HG03520 (cell line): ENCODE measurements at regions not wholly inside any gene's neighbourhood (a gene's known extent, or its start where the extent isn't known, plus 50 kb on each side); places are given as distances from the start of the nearest gene placed in this dataset.

Source experiments
- ATAC-seq: cut with Tn5 transposase; IDR thresholded peaks from one replicate; pipeline ENCODE4 v1.9.1; 2021; ENCODE audit warnings: mild to moderate bottlenecking, moderate library complexity; ENCODE audit not compliant: unreplicated experiment

DNA sequence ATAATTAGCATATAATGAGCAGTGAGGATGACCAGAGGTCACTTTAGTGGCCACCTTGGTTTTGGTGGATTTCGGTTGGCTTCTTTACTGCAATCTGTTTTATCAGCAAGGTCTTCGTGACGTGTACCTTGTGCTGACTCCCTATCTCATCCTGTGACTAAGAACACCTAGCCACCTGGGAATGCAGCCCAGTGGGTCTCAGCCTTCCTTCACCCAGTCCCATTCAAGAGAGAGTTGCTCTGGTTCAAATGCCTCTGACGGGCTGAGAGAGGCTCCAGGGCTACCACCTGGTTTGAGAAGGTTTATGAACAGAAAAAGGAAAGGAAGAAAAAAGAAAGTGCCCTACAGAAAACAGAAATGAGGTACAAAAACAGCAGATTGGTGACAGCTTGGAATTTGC lies 738.7 kb downstream of the SOCS6 start:
- ATAC-seq: no peak

DNA sequence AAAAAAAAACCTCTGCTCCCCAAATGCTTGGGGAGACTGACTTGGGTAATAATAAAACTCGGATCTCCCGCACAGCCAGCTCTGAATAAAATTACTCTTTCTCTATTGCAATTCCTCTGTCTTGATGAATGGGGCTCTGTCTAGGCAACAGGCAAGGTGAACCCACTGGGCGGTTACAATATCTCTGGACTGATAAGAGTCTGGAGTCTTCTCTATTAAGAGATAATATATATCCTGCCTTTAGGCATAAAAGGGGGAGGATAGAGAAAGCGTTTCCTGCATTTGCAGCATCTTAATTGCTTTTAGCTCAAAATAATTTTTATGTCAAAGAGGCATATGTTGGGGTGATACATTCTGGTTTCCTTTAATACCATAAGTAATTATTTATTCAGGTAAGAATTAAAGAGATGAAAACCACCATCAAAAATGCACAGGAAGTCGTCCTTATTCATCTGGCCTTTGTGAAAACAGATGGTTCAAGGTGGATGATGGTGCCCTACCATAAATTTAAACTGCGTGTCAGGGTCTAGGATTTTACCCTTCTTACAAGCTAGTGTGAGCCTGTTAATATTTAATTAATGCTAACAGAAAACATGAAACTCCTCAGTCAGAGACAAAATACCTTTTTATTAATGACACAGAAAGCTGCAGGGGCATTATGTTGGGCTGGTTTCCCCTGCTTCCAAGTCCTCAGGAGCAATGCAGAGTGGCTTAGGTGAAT lies 736.8 kb downstream of the SOCS6 start:
- no peak for ATAC-seq

DNA sequence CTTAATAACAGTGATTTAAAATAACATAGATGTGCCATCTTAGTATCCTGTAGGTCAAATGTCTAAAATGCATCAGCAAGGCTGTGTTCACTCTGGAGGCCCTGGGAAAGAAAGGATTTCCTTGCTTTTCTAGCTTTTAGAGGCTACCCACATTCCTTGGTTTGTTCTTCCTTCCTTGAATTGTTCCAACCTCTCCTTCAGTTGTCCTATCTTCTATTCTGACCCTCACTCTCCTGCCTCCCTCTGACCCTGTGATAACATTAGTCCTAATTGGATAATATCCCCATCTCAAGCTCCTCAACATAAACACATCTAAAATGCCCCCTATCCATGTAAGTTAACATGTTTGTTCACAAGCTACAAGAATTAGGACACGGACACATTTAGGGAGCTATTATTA lies 733.5 kb downstream of the SOCS6 start:
- no peak for ATAC-seq

GRCh38 chr18:71021030-71021362 lies 732.2 kb downstream of the SOCS6 start:
- ATAC-seq: no peak

- ATAC-seq: no peak
These were observed 731.6 kb downstream of the SOCS6 start for GRCh38 chr18:71020342-71021029.

DNA sequence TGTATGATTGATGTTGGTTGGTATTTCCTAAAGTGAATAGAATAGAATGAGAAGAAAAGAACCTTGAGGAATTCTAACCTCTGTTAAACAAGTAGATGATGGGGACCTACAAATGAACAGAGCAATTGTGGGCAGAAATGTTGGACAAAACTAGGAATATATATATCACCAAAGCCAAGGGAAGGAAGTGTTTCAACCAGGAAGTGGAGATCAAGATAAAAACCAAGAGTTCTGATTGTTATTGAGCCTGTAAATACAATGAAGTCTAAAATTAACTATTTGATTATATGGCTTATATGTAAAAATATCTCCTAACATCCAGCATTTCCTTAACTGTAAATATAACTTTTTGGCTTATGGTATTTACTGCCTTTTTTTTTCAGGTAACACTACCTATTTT lies 730.0 kb downstream of the SOCS6 start:
- no peak for ATAC-seq

- no peak for ATAC-seq
These were observed 723.9 kb downstream of the SOCS6 start for GRCh38 chr18:71012789-71013188.

- no peak for ATAC-seq
These were observed 722.5 kb downstream of the SOCS6 start for GRCh38 chr18:71011389-71011788.

DNA sequence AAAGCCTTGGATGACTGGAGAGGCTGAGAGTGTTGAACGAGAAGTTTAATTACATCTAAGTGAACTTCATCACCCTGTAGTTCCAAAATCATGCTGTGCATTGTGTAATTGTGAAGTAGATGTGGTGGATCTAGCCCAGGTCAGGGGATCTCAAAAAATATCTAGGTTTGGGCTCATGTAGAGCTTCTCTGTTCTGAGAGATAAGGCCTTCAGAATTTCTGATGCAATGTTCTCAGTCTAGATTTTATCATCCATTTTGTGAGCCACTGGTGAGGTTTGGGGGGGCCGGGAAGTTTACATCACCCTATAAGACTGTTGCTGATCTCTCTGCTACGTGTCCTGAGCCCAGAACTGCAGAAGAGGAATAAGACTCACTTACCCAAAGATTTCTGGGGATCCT lies 719.4 kb downstream of the SOCS6 start:
- no peak for ATAC-seq

DNA sequence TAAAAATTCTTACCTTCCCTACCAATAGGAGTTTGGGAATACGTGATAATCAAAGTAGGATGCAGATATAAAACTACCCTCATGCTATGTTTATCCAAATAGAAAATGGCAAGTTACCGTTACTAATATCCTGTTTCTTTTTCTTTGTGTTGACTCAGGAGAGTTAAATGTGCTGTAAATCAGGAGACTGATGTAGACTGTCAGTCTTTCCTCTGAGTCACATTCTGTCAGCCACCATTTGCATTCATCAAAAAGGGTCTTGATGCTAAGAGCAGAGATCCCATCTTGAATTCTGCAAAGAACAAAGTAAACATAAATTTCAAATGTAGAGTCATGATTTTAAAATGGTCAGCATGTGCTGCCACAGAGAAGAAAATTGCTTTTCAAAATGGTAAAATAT lies 712.8 kb downstream of the SOCS6 start:
- ATAC-seq: no peak

DNA sequence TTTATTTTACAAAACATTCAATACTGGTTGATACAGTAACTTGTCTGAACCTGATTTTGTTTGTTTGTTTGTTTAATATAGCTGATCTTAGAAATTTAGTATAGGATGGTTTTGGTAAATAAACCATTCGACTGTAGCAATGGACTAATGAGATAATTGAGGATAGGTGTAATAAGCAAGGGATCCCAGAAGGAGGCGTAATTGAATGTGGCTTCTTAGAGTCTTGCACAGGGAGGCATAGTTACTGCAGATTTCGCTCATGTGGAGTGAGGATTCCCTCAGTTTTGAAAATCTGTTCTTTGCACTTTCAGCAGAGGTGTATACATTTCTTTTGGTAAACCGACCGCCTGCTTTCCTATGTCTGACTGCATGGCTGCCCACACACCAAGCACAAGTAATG lies 709.6 kb downstream of the SOCS6 start:
- ATAC-seq: no peak

DNA sequence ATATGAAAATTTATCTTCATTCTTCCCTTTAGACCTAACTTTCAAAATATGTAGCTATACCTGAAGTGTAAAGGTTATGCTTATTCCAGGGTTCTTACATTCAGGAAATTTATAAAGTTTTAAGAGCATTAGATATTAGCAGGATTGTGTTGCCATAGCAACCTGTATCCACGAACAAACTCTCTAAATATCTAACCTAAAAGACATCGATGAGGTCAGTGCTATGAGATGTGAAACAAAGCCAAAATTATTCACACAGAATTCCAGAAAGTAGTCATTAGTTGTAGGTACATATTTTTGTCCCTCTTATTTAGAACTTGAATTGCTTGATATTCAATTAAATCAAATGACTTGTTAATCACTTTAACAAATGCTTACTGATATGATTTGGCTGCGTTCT lies 705.3 kb downstream of the SOCS6 start:
- no peak for ATAC-seq

DNA sequence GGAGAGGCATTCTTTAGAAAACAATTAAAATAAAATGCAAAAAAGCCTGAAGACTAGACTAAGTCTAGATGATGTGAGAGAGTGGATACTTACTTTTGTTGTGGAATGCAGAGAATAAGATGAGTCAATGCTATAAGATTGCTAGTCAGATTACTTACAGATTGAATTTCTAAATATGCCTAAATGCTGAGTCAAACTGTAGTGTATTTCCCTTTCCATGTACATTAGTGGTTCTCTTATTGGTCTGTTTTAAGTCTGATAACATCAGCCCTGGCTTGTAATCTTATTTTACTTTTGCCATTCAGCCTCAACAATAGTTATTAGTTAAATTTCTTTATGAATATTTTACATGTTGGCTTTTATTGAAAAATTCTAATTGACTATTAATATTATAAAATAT lies 702.7 kb downstream of the SOCS6 start:
- no peak for ATAC-seq

DNA sequence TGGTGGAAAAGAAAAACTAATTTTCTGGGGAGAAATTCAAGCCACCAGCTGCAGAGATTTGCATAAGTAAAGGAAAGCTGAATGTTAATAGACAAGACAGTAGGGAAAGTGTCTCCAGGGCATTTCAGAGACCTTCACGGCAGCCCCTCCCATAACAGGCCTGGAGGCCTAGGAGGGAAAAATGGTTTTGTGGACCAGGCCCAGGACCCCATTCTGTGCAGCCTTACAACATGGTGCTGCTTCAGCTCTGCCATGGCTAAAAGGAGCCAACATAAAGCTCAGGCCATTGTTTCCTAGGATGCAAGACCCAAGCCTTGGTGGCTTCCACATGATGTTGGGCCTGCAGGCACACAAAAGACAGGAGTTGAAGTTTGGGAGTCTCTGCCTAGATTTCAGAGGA lies 697.1 kb downstream of the SOCS6 start:
- ATAC-seq: no peak

GRCh38 chr18:70982292-70982691 lies 693.4 kb downstream of the SOCS6 start:
- ATAC-seq: no peak

GRCh38 chr18:70981400-70982140 lies 692.7 kb downstream of the SOCS6 start:
- no peak for ATAC-seq

- ATAC-seq: no peak
These were observed 684.8 kb downstream of the SOCS6 start for GRCh38 chr18:70973626-70974025.

GRCh38 chr18:70966419-70966818 lies 677.6 kb downstream of the SOCS6 start:
- no peak for ATAC-seq

DNA sequence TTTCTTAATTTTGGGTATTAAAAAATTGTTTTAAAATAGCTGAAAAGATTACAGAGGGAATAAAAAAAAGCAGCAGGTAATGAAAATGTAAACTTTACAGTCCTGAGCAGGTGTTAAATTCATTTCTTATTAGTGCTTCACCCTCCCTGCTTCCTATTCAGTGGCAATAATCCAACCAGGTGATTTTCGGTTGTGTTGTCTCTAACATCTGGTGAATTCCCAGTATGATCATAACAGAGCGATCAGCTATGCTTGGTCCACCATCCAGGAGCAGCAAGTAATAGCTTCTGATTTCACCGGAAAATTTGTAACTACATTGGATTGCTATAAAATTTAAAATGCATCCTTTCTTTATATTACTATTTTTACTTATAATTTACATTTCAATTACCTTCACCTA lies 673.1 kb downstream of the SOCS6 start:
- ATAC-seq: no peak

DNA sequence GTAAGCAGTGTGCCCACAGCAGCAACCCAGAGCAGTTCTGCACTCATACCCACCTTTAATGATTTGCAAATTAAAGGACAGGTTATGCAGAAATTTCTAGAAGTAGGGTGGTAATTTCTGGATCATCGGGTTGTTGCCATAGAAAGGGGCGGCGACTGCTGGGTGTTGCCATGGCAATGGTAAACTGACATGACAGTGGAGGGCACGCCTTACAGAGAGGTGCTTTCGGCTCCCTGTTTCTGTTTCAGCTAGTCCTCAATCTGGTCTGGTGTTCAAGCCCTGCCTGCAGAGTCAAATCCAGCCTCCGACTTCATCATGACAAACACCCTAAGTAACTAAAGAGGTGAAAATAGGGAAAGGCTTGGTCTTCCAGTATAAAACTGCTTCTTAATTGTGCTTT lies 667.7 kb downstream of the SOCS6 start:
- ATAC-seq: no peak

DNA sequence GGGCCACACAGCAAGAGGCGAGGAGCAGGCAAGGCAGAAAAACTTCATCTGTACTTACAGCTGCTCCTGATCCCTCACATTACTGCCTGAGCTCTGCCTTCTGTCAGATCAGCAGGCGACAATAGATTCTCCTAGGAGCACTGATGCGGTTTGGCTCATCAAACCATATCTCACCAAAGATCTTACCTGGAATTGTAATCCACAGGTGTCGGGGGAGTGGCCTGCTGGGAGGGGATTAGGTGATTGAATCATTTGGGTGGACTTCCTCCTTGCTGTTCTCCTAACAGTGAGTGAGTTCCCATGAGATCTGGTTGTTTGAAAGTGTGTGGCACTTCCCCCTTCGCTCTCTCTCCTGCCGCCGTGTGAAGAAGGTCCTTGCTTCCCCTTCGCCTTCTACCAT lies 647.3 kb downstream of the SOCS6 start:
- no peak for ATAC-seq
